HEK293 (cell line): ENCODE measurements at regions not wholly inside any gene's neighbourhood (a gene's known extent, or its start where the extent isn't known, plus 50 kb on each side); places are given as distances from the start of the nearest gene placed in this dataset.

Experiments
- ZFP69B ChIP-seq: fragments of 450-650 bp; formaldehyde crosslinking; IDR thresholded peaks from 2 replicates; pipeline ENCODE4 v1.5.1; 2016; ENCODE audit warnings: missing biosample characterization, missing genetic modification characterization
- ZNF175 ChIP-seq: fragments of 450-650 bp; formaldehyde crosslinking; IDR thresholded peaks from 2 replicates; pipeline ENCODE4 v1.5.1; 2016; ENCODE audit warnings: missing biosample characterization, missing genetic modification characterization
- ZNF18 ChIP-seq: fragments of 450-650 bp; formaldehyde crosslinking; IDR thresholded peaks from 2 replicates; pipeline ENCODE4 v1.5.1; 2016; ENCODE audit warnings: missing biosample characterization, missing genetic modification characterization
- ZNF785 ChIP-seq: fragments of 450-650 bp; formaldehyde crosslinking; IDR thresholded peaks from 2 replicates; pipeline ENCODE4 v1.5.1; 2016; ENCODE audit warnings: missing biosample characterization, missing genetic modification characterization
- TF ChIP-seq, protein P1 (sequence below): fragments of 450-650 bp; formaldehyde crosslinking; IDR thresholded peaks from 2 replicates; pipeline ENCODE4 v1.5.1; 2016; ENCODE audit warnings: missing biosample characterization, missing genetic modification characterization
- TF ChIP-seq, protein P2 (sequence below): fragments of 450-650 bp; formaldehyde crosslinking; IDR thresholded peaks from 2 replicates; pipeline ENCODE4 v1.5.1; 2017; ENCODE audit warnings: missing biosample characterization, missing genetic modification characterization

GRCh38 chr5:138697720-138698360, 55.4 kb upstream of the CTNNA1 start:
- TF ChIP-seq, protein P1, sequence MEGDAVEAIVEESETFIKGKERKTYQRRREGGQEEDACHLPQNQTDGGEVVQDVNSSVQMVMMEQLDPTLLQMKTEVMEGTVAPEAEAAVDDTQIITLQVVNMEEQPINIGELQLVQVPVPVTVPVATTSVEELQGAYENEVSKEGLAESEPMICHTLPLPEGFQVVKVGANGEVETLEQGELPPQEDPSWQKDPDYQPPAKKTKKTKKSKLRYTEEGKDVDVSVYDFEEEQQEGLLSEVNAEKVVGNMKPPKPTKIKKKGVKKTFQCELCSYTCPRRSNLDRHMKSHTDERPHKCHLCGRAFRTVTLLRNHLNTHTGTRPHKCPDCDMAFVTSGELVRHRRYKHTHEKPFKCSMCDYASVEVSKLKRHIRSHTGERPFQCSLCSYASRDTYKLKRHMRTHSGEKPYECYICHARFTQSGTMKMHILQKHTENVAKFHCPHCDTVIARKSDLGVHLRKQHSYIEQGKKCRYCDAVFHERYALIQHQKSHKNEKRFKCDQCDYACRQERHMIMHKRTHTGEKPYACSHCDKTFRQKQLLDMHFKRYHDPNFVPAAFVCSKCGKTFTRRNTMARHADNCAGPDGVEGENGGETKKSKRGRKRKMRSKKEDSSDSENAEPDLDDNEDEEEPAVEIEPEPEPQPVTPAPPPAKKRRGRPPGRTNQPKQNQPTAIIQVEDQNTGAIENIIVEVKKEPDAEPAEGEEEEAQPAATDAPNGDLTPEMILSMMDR: no peak
- TF ChIP-seq ZFP69B (tag by site-specific recombination) (no peak), ZNF18 (tag by site-specific recombination) (no peak), ZNF785 (tag by site-specific recombination) (no peak), ZNF175 (tag by site-specific recombination) (no peak)
- TF ChIP-seq, protein P2, sequence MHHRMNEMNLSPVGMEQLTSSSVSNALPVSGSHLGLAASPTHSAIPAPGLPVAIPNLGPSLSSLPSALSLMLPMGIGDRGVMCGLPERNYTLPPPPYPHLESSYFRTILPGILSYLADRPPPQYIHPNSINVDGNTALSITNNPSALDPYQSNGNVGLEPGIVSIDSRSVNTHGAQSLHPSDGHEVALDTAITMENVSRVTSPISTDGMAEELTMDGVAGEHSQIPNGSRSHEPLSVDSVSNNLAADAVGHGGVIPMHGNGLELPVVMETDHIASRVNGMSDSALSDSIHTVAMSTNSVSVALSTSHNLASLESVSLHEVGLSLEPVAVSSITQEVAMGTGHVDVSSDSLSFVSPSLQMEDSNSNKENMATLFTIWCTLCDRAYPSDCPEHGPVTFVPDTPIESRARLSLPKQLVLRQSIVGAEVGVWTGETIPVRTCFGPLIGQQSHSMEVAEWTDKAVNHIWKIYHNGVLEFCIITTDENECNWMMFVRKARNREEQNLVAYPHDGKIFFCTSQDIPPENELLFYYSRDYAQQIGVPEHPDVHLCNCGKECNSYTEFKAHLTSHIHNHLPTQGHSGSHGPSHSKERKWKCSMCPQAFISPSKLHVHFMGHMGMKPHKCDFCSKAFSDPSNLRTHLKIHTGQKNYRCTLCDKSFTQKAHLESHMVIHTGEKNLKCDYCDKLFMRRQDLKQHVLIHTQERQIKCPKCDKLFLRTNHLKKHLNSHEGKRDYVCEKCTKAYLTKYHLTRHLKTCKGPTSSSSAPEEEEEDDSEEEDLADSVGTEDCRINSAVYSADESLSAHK (tag by site-specific recombination): no peak
